ENCODE measurements at regions not wholly inside any gene's neighbourhood (a gene's known extent, or its start where the extent isn't known, plus 50 kb on each side); places are given as distances from the start of the nearest gene placed in this dataset.

- Histone ChIP-seq H3K36me3 (replicated peaks in 1 of 2; ENCODE audit: control insufficient read depth in 1 of 2, insufficient read depth in 2 of 2, low read length in 1 of 2) (no peaks in the 10 kb centered on the region), H3F3A (replicated peaks; ENCODE audit: insufficient read depth) (no peaks in the 10 kb centered on the region), H3K9ac (no peak overlapping the region), H3K9me2 (no peaks in the 10 kb centered on the region), H3K9me3 (no peaks in the 10 kb centered on the region), H4K20me1 (ENCODE audit: insufficient read depth) (no peaks in the 10 kb centered on the region), H3K27ac (ENCODE audit: low read depth in 2 of 2, low read length in 1 of 2) (no peak overlapping the region), H3K4me2 (no peak overlapping the region), H3K79me2 (ENCODE audit: insufficient read depth) (no peaks in the 10 kb centered on the region), H2AFZ (ENCODE audit: low read depth) (no peak overlapping the region), H3K27me3 (ENCODE audit: insufficient read depth) (no peaks in the 10 kb centered on the region), H3K4me1 (ENCODE audit: control insufficient read depth in 1 of 2, insufficient read depth in 2 of 2, low read depth in 1 of 2, low read length in 1 of 2) (no peaks in the 10 kb centered on the region), H3K4me3 (ENCODE audit: low read depth in 2 of 2, low read length in 1 of 2) (no peak overlapping the region)
- TF ChIP-seq ELF1 (IDR thresholded peaks at IDR 0.05) (no peak), RAD21 (IDR thresholded peaks at IDR 0.05; ENCODE audit: low read length) (no peak), FOSL2 (IDR thresholded peaks at IDR 0.05; ENCODE audit: borderline replicate concordance, low read depth) (no peak), EZH2phosphoT487 (IDR thresholded peaks at IDR 0.05; ENCODE audit: borderline replicate concordance, low read depth) (no peak), CHD2 (IDR thresholded peaks at IDR 0.05; ENCODE audit: low read length, partially characterized antibody) (no peak), IRF3 (IDR thresholded peaks at IDR 0.05; ENCODE audit: low read depth, low read length) (no peak), YY1 (IDR thresholded peaks at IDR 0.05; ENCODE audit: low read depth) (no peak), TAF1 (IDR thresholded peaks at IDR 0.05; ENCODE audit: borderline replicate concordance, low read depth, low read length) (no peak), RFX5 (IDR thresholded peaks at IDR 0.05; ENCODE audit: low read length) (no peak), REST (IDR thresholded peaks at IDR 0.05; ENCODE audit: low read depth, low read length) (no peak), POLR2AphosphoS5 (IDR thresholded peaks at IDR 0.05; ENCODE audit: low read depth, low read length) (no peak)
- ChIA-PET POLR2A (no interaction called here), CTCF (interaction anchor here (1.3 kb wide), 1 partner anchor 336 kb away, joined by 5 read pairs; no protein-coding TSS in a partner anchor)
- 16% methylated on average over 9 of the region's 9 CpGs for WGBS (ENCODE audit: low lambda C conversion rate)
- no peak for DNase-seq
Measured at GRCh38 chr15:93424131-93424530, 335.1 kb upstream of the RGMA start.

GRCh38 chr15:93422476-93422875 lies 333.5 kb upstream of the RGMA start:
- Histone ChIP-seq H3K9me2 (no peaks in the 10 kb centered on the region), H3K4me2 (no peak overlapping the region), H3K4me1 (ENCODE audit: control insufficient read depth in 1 of 2, insufficient read depth in 2 of 2, low read depth in 1 of 2, low read length in 1 of 2) (no peaks in the 10 kb centered on the region), H3K4me3 (ENCODE audit: low read depth in 2 of 2, low read length in 1 of 2) (no peak overlapping the region), H3K9me3 (no peaks in the 10 kb centered on the region), H3K36me3 (replicated peaks in 1 of 2; ENCODE audit: control insufficient read depth in 1 of 2, insufficient read depth in 2 of 2, low read length in 1 of 2) (no peaks in the 10 kb centered on the region), H4K20me1 (ENCODE audit: insufficient read depth) (no peaks in the 10 kb centered on the region), H3K9ac (no peak overlapping the region), H3K27ac (ENCODE audit: low read depth in 2 of 2, low read length in 1 of 2) (no peak overlapping the region), H2AFZ (ENCODE audit: low read depth) (no peak overlapping the region), H3F3A (replicated peaks; ENCODE audit: insufficient read depth) (no peaks in the 10 kb centered on the region), H3K79me2 (ENCODE audit: insufficient read depth) (no peaks in the 10 kb centered on the region), H3K27me3 (ENCODE audit: insufficient read depth) (no peaks in the 10 kb centered on the region)
- TF ChIP-seq RFX5 (IDR thresholded peaks at IDR 0.05; ENCODE audit: low read length) (no peak), IRF3 (IDR thresholded peaks at IDR 0.05; ENCODE audit: low read depth, low read length) (no peak), CTCF (IDR thresholded peaks at IDR 0.05) (no peak), RAD21 (IDR thresholded peaks at IDR 0.05; ENCODE audit: low read length) (no peak), USF1 (IDR thresholded peaks at IDR 0.05; ENCODE audit: borderline replicate concordance, low read depth) (no peak), ZBTB33 (IDR thresholded peaks at IDR 0.05; ENCODE audit: borderline replicate concordance, low read depth) (no peak)
- no peak for DNase-seq
- ChIA-PET CTCF (interaction anchor here (1.0 kb wide), 1 partner anchor 9 kb away, joined by 3 read pairs; no protein-coding TSS in a partner anchor), POLR2A (no interaction called here)
- 48% methylated on average over 5 of the region's 5 CpGs for WGBS (ENCODE audit: low lambda C conversion rate)

Data from SK-N-SH (cell line).